Sigmoid colon (tissue), 4 donors: ENCODE measurements at regions not wholly inside any gene's neighbourhood (a gene's known extent, or its start where the extent isn't known, plus 50 kb on each side); places are given as distances from the start of the nearest gene placed in this dataset.

ENCODE experiments used
- EP300 ChIP-seq, 4 donors: sonication (generic); formaldehyde crosslinking; IDR thresholded peaks; one replicate each; pipeline ENCODE4 v1.6.1; 2017; ENCODE audit warnings: antibody characterized with exemption in 4 of 4
- TF ChIP-seq, protein P1 (sequence below), 4 experiments: fragments of 450-650 bp in 3 of 4; fragments of 200-600 bp in 1 of 4; IDR thresholded peaks; one replicate each; pipeline ENCODE4 v1.5.1; 2016 to 2019; ENCODE audit warnings: antibody characterized with exemption in 4 of 4, mild to moderate bottlenecking in 3 of 4, moderate library complexity in 2 of 4

DNA sequence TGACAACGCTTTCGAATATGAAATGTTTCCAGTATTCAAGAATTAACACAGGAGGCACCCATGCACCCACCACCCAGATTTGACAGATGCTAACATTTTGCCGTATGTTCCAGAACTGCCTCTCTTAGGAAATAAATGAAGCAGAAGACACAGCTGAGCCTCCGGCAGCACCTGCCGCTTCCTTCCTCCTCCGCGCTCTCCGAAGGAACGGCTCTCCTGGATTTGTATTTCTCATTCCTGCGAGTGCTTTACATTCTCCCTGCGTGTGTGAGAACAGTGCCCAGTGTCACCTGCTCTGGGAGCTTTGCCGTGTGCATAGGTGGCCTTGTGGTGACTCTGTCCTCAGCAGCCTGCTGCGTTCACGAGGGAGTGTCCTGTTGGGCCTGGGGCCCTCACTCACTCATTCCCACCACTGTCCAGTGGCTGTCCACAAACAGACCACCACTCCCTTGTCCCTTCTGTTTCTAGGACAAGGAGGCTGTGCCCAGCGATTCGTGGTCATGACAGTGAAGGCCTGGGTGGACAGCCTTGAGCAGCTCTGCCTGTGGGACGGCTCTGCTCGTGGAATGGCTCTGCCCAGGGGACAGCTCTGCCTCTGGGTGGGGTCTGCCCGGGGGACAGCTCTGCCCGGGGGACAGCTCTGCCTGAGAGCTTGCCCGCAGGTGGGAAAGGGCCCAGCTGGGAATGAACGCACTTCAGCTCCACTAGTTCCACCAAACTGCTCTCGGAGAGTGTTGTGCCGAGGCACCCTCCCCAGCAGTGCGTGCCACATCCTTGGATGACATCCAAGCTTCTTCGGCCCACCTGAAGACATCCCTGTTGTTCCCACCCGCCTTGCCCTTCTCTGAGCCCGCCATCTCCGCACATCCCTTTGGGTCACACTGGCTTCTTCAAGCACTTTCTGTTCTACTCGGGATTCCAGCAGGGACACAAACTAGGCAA, 170.5 kb upstream of the PPP1R26 start:
- TF ChIP-seq, protein P1, sequence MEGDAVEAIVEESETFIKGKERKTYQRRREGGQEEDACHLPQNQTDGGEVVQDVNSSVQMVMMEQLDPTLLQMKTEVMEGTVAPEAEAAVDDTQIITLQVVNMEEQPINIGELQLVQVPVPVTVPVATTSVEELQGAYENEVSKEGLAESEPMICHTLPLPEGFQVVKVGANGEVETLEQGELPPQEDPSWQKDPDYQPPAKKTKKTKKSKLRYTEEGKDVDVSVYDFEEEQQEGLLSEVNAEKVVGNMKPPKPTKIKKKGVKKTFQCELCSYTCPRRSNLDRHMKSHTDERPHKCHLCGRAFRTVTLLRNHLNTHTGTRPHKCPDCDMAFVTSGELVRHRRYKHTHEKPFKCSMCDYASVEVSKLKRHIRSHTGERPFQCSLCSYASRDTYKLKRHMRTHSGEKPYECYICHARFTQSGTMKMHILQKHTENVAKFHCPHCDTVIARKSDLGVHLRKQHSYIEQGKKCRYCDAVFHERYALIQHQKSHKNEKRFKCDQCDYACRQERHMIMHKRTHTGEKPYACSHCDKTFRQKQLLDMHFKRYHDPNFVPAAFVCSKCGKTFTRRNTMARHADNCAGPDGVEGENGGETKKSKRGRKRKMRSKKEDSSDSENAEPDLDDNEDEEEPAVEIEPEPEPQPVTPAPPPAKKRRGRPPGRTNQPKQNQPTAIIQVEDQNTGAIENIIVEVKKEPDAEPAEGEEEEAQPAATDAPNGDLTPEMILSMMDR (IDR thresholded peaks at IDR 0.05), result no peak
- no peak for TF ChIP-seq EP300 (IDR thresholded peaks at IDR 0.05)
